MM.1S (cell line): ENCODE measurements at regions not wholly inside any gene's neighbourhood (a gene's known extent, or its start where the extent isn't known, plus 50 kb on each side); places are given as distances from the start of the nearest gene placed in this dataset.

Experiments
- DNase-seq: peaks from one replicate; pipeline ENCODE4 v3.0.0-alpha.2; 2015
- H2AFZ ChIP-seq: fragments of 300-600 bp; sonication (generic); 2 replicates; pipeline ENCODE4 v1.6.0; 2016; ENCODE audit warnings: antibody characterized with exemption, low read length
- H3F3A ChIP-seq: fragments of 300-600 bp; sonication (generic); 2 replicates; pipeline ENCODE4 v1.6.1; 2016; ENCODE audit warnings: mild to moderate bottlenecking, antibody characterized with exemption, low read length, moderate library complexity, mixed read lengths; ENCODE audit not compliant: insufficient read depth
- H3K27ac ChIP-seq: fragments of 300-600 bp; sonication (generic); 2 replicates; pipeline ENCODE4 v1.5.1; 2016; ENCODE audit warnings: mild to moderate bottlenecking, low read length
- H3K27me3 ChIP-seq: fragments of 300-600 bp; sonication (generic); replicated peaks from 2 replicates; pipeline ENCODE4 v1.6.0; 2016; ENCODE audit warnings: low read length; ENCODE audit not compliant: insufficient read depth
- H3K36me3 ChIP-seq: fragments of 300-600 bp; sonication (generic); replicated peaks from 2 replicates; pipeline ENCODE4 v1.6.1; 2016; ENCODE audit warnings: mild to moderate bottlenecking, low read length, mixed read lengths; ENCODE audit not compliant: insufficient read depth
- H3K4me1 ChIP-seq: fragments of 300-600 bp; sonication (generic); 2 replicates; pipeline ENCODE4 v1.6.1; 2016; ENCODE audit warnings: low read length, mixed read lengths
- H3K4me2 ChIP-seq: fragments of 300-600 bp; sonication (generic); 2 replicates; pipeline ENCODE4 v1.6.0; 2016; ENCODE audit warnings: low read depth, low read length
- H3K4me3 ChIP-seq: fragments of 300-600 bp; sonication (generic); 2 replicates; pipeline ENCODE4 v1.5.1; 2016; ENCODE audit warnings: low read length, mixed read lengths
- H3K79me2 ChIP-seq: fragments of 300-600 bp; sonication (generic); 2 replicates; pipeline ENCODE4 v1.6.1; 2016; ENCODE audit warnings: mixed run types, low read length, mixed read lengths
- H3K9ac ChIP-seq: fragments of 300-600 bp; sonication (generic); 2 replicates; pipeline ENCODE4 v1.6.1; 2016; ENCODE audit warnings: low read length, mixed read lengths
- H3K9me2 ChIP-seq: fragments of 300-600 bp; sonication (generic); replicated peaks from 2 replicates; pipeline ENCODE4 v1.6.1; 2016; ENCODE audit warnings: mild to moderate bottlenecking, low read length, mixed read lengths; ENCODE audit not compliant: insufficient read depth
- H3K9me3 ChIP-seq: fragments of 300-600 bp; sonication (generic); replicated peaks from 2 replicates; pipeline ENCODE4 v1.6.1; 2016; ENCODE audit warnings: mild to moderate bottlenecking, low read length, mixed read lengths; ENCODE audit not compliant: insufficient read depth
- H4K20me1 ChIP-seq: fragments of 300-600 bp; sonication (generic); 2 replicates; pipeline ENCODE4 v1.6.1; 2016; ENCODE audit warnings: mild to moderate bottlenecking, low read length, moderate library complexity, mixed read lengths; ENCODE audit not compliant: insufficient read depth
- CTCF ChIP-seq: fragments of 300-600 bp; sonication (generic); IDR thresholded peaks from 2 replicates; pipeline ENCODE4 v1.5.1; 2016; ENCODE audit warnings: antibody characterized with exemption, low read length, mixed read lengths
- EZH2 ChIP-seq: fragments of 300-600 bp; sonication (generic); optimal IDR thresholded peaks from 2 replicates; pipeline ENCODE3; 2017; ENCODE audit warnings: low read depth, mild to moderate bottlenecking, antibody characterized with exemption, low read length, mixed read lengths
- EZH2phosphoT487 ChIP-seq: fragments of 300-600 bp; sonication (generic); IDR thresholded peaks from 2 replicates; pipeline ENCODE4 v1.6.1; 2018; ENCODE audit warnings: antibody characterized with exemption, low read length

- H3K9ac ChIP-seq: no peak overlapping the region
- no peak for TF ChIP-seq EZH2
- no peak for TF ChIP-seq EZH2phosphoT487
- TF ChIP-seq CTCF: no peak
- no peaks in the 10 kb centered on the region for H3K36me3 ChIP-seq
- no peak for DNase-seq
- H3K4me2 ChIP-seq: no peak overlapping the region
- no peaks in the 10 kb centered on the region for H3F3A ChIP-seq
- no peaks in the 10 kb centered on the region for H3K79me2 ChIP-seq
- no peak overlapping the region for H3K4me3 ChIP-seq
- no peaks in the 10 kb centered on the region for H3K4me1 ChIP-seq
- no peaks in the 10 kb centered on the region for H3K27me3 ChIP-seq
- H3K9me3 ChIP-seq: no peaks in the 10 kb centered on the region
- no peaks in the 10 kb centered on the region for H3K9me2 ChIP-seq
- no peak overlapping the region for H2AFZ ChIP-seq
- H4K20me1 ChIP-seq: no peaks in the 10 kb centered on the region
- no peak overlapping the region for H3K27ac ChIP-seq
These were observed 324.4 kb downstream of the ZNF674 start for GRCh38 chrX:46220822-46221221.

- no peaks in the 10 kb centered on the region for H3K27me3 ChIP-seq
- H3K79me2 ChIP-seq: no peaks in the 10 kb centered on the region
- no peaks in the 10 kb centered on the region for H3K9me3 ChIP-seq
- H3K36me3 ChIP-seq: no peaks in the 10 kb centered on the region
- TF ChIP-seq EZH2phosphoT487 (no peak), CTCF (no peak), EZH2 (no peak)
- H3K9ac ChIP-seq: no peak overlapping the region
- H3K27ac ChIP-seq: no peak overlapping the region
- H4K20me1 ChIP-seq: no peaks in the 10 kb centered on the region
- H3K4me2 ChIP-seq: no peak overlapping the region
- H3K4me1 ChIP-seq: no peaks in the 10 kb centered on the region
- no peak for DNase-seq
- H3F3A ChIP-seq: no peaks in the 10 kb centered on the region
- H3K9me2 ChIP-seq: no peaks in the 10 kb centered on the region
- no peak overlapping the region for H2AFZ ChIP-seq
- H3K4me3 ChIP-seq: no peak overlapping the region
These were observed 326.8 kb downstream of the ZNF674 start for GRCh38 chrX:46218373-46218772.

- Histone ChIP-seq H3K9me2 (no peaks in the 10 kb centered on the region), H2AFZ (no peak overlapping the region), H3K27ac (no peak overlapping the region), H3K4me1 (no peaks in the 10 kb centered on the region), H3K9me3 (no peaks in the 10 kb centered on the region), H3K9ac (no peak overlapping the region), H3K4me3 (no peak overlapping the region), H3K79me2 (no peaks in the 10 kb centered on the region), H3F3A (no peaks in the 10 kb centered on the region), H4K20me1 (no peaks in the 10 kb centered on the region), H3K27me3 (no peaks in the 10 kb centered on the region), H3K36me3 (no peaks in the 10 kb centered on the region), H3K4me2 (no peak overlapping the region)
- no peak for DNase-seq
- no peak for TF ChIP-seq EZH2
- TF ChIP-seq CTCF: no peak
- TF ChIP-seq EZH2phosphoT487: no peak
These were observed 328.8 kb downstream of the ZNF674 start for GRCh38 chrX:46216406-46216805.
